Kidney (tissue), 13 donors: ENCODE measurements at regions not wholly inside any gene's neighbourhood (a gene's known extent, or its start where the extent isn't known, plus 50 kb on each side); places are given as distances from the start of the nearest gene placed in this dataset.
"Not testable (repeated sequence)": the region's sequence is repeated elsewhere in the genome, so short reads cannot be mapped to it uniquely, and the experiment has no call there.

Source experiments
- DNase-seq, 5 donors: peaks; one replicate each; pipeline ENCODE4 v3.0.0-alpha.2; 2013 to 2020
- FAIRE-seq: peaks from 2 replicates; lab custom pipeline; 2012; peaks lifted over from hg19 to GRCh38; lab: Jason Lieb, UNC
- H3K27ac ChIP-seq, 2 donors: one replicate each; pipeline ENCODE4 v1.7.0; 2013; ENCODE audit warnings: low read depth in 2 of 2, low read length in 2 of 2, inconsistent platforms in 1 of 2
- H3K27me3 ChIP-seq: one replicate; pipeline ENCODE4 v1.7.1; 2013; ENCODE audit warnings: low read length, inconsistent platforms; ENCODE audit not compliant: control insufficient read depth, insufficient read depth
- H3K36me3 ChIP-seq, 3 donors: one replicate each; pipeline versions ENCODE4 v1.7.0 to v1.7.1; 2013; ENCODE audit warnings: low read length in 3 of 3, control low read depth in 1 of 3, inconsistent platforms in 1 of 3; ENCODE audit not compliant: insufficient read depth in 3 of 3, control insufficient read depth in 2 of 3
- H3K4me1 ChIP-seq, 3 donors: one replicate each; pipeline versions ENCODE4 v1.7.0 to v1.7.1; 2013; ENCODE audit warnings: low read length in 3 of 3, inconsistent platforms in 1 of 3, low read depth in 1 of 3; ENCODE audit not compliant: control insufficient read depth in 2 of 3, insufficient read depth in 2 of 3
- H3K4me3 ChIP-seq, 3 donors: one replicate each; pipeline versions ENCODE4 v1.7.0 to v1.8.1; 2013; ENCODE audit warnings: low read length in 3 of 3, control low read depth in 1 of 3, inconsistent platforms in 1 of 3
- H3K9ac ChIP-seq, 3 donors: one replicate each; pipeline versions ENCODE4 v1.7.0 to v1.7.1; 2013; ENCODE audit warnings: low read length in 3 of 3, control low read depth in 1 of 3, inconsistent platforms in 1 of 3
- H3K9me3 ChIP-seq, 3 donors: one replicate each; pipeline versions ENCODE4 v1.7.0 to v1.7.1; 2013; ENCODE audit warnings: low read length in 3 of 3, control low read depth in 1 of 3, inconsistent platforms in 1 of 3; ENCODE audit not compliant: control insufficient read depth in 2 of 3, insufficient read depth in 1 of 3
- CTCF ChIP-seq: IDR thresholded peaks from 3 replicates; pipeline ENCODE4 v1.5.1; 2012; ENCODE audit warnings: mild to moderate bottlenecking, moderate library complexity, borderline replicate concordance; ENCODE audit not compliant: insufficient read depth; ENCODE audit errors: extremely low read depth
- intact Hi-C: fragments of 100-400 bp; cut with DNase I; formaldehyde crosslinking; loops from one replicate; pipeline ENCODE4 v1.11.1; 2022
- donor health status: control.
- donor health status: control.
- donor health status: control.
- donor health status: control.
- donor health status: control.
- donor health status: DM: yes; HTN: yes; CAD: no.
- donor health status: Normal renal cell carcinoma (clear cell type).

- no peak for FAIRE-seq
- H3K4me1 ChIP-seq: peaks cover 0 to 10% (median 0%) of the 10 kb centered on the region in 3 donors
- H3K27me3 ChIP-seq: no peaks in the 10 kb centered on the region
- no peaks in the 10 kb centered on the region for H3K36me3 ChIP-seq
- H3K9me3 ChIP-seq: no peaks in the 10 kb centered on the region
- no peak overlapping the region for H3K4me3 ChIP-seq
- no peak for DNase-seq
- TF ChIP-seq CTCF: no peak
- intact Hi-C loops: no loop called here
- H3K27ac ChIP-seq: no peak overlapping the region
- H3K9ac ChIP-seq: no peak overlapping the region
Observed at GRCh38 chr11:34823639-34824038, 92.5 kb downstream of the APIP start.

- intact Hi-C loops: no loop called here
- TF ChIP-seq CTCF: no peak
Observed at GRCh38 chr11:34823197-34823596, 93.0 kb downstream of the APIP start.

GRCh38 chr11:34819740-34820482 lies 96.3 kb downstream of the APIP start:
- Histone ChIP-seq H3K27me3 (no peaks in the 10 kb centered on the region), H3K9ac (no peak overlapping the region), H3K4me1 (peaks cover 0 to 2% (median 0%) of the 10 kb centered on the region in 3 donors), H3K27ac (no peak overlapping the region), H3K4me3 (no peak overlapping the region), H3K36me3 (no peaks in the 10 kb centered on the region), H3K9me3 (no peaks in the 10 kb centered on the region)
- intact Hi-C loops: no loop called here
- DNase-seq: no peak
- no peak for TF ChIP-seq CTCF
- FAIRE-seq: no peak

More at GRCh38 chr11:34823197-34823596, 93.0 kb downstream of the APIP start:
- H3K9me3 ChIP-seq: no peaks in the 10 kb centered on the region
- H3K4me3 ChIP-seq: no peak overlapping the region
- no peak for DNase-seq
- no peaks in the 10 kb centered on the region for H3K27me3 ChIP-seq
- H3K27ac ChIP-seq: no peak overlapping the region
- no peaks in the 10 kb centered on the region for H3K36me3 ChIP-seq
- FAIRE-seq: no peak
- peaks cover 0 to 10% (median 0%) of the 10 kb centered on the region in 3 donors for H3K4me1 ChIP-seq
- H3K9ac ChIP-seq: no peak overlapping the region

- H3K4me1 ChIP-seq, intact Hi-C loops, H3K9ac ChIP-seq, H3K27ac ChIP-seq, FAIRE-seq, H3K36me3 ChIP-seq, H3K27me3 ChIP-seq, DNase-seq, H3K4me3 ChIP-seq, H3K9me3 ChIP-seq: not testable (repeated sequence)
Observed at GRCh38 chr11:34817812-34818211, 98.4 kb downstream of the APIP start.
